ENCODE measurements at regions not wholly inside any gene's neighbourhood (a gene's known extent, or its start where the extent isn't known, plus 50 kb on each side); places are given as distances from the start of the nearest gene placed in this dataset.
"Not testable (repeated sequence)": the region's sequence is repeated elsewhere in the genome, so short reads cannot be mapped to it uniquely, and the experiment has no call there.

- not testable (repeated sequence) for DNase-seq
Measured at GRCh38 chr7:97234494-97234893, 117.0 kb downstream of the SDHAF3 start.

DNA sequence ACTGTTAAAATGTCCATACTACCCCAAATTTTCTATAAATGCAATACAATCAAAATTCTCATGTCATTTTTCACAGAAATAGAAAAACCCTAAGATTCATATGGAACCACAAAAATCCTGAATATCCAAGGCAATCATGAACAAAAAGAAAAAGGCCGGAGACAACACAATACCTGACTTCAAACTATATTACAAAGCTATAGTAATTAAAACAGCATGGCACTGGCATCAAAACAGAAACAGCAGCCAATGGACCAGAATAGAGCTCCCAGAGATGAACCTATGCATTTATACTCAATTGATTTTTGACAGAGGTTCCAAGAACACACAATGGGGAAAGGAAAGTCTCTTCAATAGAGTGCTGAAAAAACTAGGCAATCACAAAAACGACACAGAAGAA is 128.8 kb downstream of the SDHAF3 start:
- no peak for DNase-seq

DNA sequence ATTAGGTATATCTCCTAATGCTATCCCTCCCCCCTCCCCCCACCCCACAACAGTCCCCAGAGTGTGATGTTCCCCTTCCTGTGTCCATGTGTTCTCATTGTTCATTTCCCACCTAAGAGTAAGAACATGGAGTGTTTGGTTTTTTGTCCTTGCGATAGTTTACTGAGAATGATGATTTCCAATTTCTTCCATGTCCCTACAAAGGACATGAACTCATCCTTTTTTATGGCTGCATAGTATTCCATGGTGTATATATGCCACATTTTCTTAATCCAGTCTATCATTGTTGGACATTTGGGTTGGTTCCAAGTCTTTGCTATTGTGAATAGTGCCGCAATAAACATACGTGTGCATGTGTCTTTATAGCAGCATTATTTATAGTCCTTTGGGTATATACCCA is 140.7 kb downstream of the SDHAF3 start:
- DNase-seq = not testable (repeated sequence)

GRCh38 chr7:97269741-97270140 is 152.2 kb downstream of the SDHAF3 start:
- no peak for DNase-seq

DNA sequence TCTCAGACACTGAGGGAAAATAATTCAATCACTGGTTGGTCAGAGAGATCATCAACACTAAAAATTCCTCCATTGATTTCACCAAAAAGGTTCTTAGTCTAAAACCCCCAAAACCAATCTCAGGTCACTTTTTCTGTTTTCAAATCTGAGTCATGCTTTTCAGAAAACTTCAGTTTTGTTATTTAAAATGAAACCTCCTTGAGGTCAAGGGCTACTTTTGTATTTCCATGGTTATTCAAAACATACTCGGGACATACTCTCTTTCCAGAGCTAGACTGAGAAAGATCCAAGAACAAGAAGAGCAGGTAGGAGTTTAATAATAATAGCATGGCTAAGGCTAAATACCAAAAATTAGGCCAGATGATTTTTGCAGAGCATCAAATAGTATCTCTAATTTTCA is 152.8 kb downstream of the SDHAF3 start:
- DNase-seq = no peak

DNA sequence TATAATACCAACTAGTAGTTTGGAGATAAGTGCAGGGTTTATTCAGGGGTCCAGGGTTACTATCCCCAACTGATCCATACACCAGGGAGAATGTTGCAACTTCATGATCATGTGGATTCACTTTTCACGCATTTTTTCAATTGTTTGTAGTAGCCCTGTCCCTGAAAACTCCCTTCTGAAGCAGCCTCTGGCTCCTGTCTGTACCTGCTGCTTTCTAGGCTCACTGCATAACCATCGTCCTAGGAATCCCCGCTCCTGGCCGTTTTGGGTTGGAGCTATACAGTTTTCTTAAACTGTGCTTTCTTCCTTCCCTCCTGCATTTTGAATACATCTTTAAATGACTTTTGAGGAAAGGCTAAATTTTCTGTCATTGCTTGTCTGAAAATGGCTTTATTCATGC is 154.1 kb downstream of the SDHAF3 start:
- DNase-seq = no peak

GRCh38 chr7:97272237-97272975 is 154.9 kb downstream of the SDHAF3 start:
- no peak for DNase-seq

- no peak for DNase-seq
Measured at GRCh38 chr7:97275475-97275874, 158.0 kb downstream of the SDHAF3 start.

- no peak for DNase-seq
Measured at GRCh38 chr7:97280950-97281349, 163.5 kb downstream of the SDHAF3 start.

DNA sequence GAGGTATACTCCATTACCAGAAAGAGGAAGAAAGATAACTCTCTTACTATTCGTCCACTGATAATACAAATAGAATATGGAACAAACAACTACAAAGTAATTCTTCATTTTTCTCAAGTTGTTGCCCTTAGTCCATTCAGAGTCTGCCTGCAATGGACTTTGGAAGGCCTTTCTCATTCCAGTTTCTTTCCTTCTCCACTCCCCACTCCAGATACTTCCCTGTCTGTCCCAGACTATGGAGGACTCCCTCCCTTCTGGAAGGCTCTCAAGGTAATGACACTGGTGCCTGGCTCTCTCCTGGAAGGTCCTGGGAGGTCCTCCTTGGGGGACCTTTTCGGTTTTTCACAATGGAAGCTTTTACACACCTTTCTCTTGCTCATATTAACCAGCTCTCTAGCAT is 167.8 kb downstream of the SDHAF3 start:
- no peak for DNase-seq

DNA sequence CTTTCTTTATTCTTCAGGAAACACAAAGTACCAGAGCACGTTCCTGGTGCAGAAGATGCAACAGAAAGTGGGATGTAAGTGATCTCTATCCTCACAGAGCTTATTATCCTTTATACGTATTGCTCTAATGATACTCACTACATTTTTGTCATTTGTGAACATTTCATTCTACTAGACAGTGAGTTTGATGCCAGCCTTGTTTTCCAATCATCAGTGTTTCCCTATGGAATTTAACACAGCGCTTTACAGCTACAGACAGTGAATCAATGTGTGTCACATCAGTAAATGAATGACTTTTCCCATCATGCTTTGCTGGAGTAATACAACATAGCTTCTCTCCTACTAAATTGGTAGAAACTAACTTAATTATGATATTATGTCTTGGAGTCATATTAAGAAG is 175.5 kb downstream of the SDHAF3 start:
- no peak for DNase-seq

DNA sequence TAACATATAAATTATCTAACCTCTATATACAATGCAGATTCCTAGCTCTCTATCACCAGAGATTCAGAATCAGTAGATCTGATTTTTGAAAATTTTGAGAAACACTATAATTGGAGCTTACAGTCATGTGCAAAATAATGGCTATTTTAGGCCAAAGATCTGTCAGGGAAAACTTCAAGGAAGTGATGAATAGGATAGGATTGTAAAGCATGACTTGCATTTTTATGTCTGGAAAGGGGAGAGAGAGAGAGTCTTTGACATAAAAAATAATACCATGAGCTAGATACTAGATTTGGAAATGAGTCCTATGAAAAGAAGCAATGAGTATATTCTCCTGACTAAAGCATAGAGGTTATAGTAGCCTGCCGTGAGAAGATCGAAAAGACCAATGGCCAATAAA is 181.1 kb downstream of the SDHAF3 start:
- DNase-seq = no peak

DNA sequence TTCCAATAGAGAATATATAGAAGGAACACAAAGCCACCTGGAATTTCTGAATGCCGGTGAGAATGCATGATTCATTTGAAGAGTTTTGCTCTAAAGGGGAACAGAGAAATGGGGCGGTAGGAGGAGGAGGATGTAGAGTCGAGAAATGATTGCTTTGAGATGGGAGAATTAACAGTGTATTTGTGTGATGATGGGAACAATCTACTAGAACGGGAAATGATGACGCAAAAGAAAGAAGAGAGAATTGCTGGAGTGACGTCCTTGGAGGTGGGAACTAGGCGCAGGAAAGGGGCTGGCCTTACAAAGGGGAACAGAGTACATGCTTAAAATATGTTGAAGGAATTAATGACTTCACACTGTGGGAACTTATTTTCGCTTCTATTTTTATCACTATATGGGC is 188.1 kb downstream of the SDHAF3 start:
- no peak for DNase-seq

DNA sequence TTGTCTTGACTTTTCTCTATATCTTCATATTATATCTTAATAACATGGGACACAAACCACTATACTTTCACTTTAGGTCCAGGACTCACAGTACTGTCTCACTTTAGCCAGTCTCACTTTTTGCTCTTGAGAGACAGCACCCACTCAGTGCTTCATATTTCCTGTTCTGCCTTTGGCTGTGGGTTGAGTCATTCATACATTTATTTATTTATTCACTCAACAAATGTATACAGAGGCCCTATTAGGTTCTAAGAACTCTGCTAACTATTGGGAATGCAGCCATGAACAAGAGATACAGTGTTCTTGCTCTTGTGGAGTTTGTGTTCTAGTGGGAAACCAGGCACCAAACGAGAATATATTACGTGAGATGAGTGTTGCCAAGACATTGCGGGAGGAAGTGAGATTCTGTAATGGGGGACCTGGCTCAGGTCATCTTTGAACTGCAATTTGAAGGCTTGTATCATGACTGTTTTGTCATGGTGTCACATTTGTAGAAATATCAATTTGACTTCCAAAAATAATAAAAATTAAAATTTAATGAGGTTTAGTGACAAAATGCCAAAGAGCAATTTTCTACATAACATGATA is 190.1 kb downstream of the SDHAF3 start:
- no peak for DNase-seq

DNA sequence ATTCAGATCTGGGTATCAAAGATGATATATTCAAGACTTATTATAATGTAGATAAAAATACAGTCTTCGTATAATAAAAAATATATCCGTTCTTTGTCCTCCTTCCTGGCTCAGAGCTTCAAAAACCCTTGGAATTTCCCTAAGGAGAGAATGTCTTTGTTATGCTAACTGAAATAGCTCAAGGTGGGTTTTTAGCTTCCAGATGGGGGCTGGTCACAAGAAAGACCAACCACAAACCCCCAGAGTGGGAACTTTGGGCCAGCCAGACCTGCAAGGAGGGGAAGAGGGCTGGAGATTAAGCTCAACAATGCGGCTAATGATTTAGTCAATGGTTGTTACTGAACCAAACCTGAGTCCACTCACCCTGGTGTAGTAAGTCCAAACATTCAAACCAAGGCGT is 196.4 kb downstream of the SDHAF3 start:
- DNase-seq = no peak

DNA sequence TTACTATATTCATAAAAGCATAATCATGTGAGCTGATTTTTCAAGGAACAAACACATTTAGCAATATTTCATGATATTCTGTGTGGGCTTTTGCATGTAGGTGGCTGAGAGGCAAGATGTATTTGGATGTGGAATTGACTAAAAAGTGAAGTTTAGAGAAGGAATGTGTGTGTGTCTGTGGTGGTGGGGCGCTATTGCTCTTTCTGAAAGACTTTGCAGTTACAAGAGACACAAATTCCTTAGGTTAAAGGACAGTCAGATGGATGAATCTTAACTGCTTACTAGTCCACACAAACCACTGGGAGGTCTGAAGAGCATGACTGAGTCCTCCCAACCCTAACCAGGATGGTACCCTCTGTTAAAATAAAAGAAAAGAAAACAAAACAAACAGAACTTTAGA is 200.1 kb downstream of the SDHAF3 start:
- DNase-seq = no peak

GRCh38 chr7:97329871-97330270 is 212.4 kb downstream of the SDHAF3 start:
- DNase-seq = not testable (repeated sequence)

DNA sequence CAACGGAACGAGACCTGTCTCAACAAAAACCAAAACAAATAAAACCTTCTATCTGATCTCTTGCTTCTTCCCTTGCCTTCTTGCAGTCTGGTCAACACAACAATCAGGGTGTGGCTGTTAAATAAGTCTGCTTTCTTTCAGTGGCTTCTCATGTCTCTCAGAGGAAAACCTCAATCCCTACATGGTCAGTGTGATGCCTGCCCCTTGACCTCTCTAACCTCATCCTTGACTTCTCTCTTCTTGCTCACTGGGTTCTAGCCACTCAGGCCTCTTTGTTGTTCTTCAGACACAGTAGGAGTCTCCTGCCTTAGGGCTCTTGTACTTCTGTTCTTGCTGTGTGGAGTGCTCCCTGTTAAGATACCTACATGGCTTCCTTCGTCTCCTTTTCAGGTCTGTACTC is 220.4 kb downstream of the SDHAF3 start:
- no peak for DNase-seq

DNA sequence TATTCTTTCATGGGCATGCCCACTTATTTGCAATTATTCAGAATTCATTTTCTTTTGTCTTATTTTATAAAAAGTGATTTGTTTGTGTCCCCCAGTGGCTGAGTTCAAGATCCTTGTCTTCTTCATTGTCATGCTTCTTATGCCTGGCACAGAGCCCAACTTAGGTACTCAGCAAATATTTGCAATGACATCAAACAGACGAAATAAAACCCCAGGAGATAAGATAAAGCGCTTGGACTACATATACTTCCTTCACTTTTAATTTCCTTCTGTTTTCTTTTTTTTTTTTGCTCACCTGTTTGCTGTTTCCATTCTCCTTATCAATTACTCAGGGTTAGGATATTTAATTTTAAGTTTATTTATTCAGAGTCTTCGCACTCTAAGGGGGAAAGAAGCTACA is 225.0 kb downstream of the SDHAF3 start:
- DNase-seq = peak; percentile 70

DNA sequence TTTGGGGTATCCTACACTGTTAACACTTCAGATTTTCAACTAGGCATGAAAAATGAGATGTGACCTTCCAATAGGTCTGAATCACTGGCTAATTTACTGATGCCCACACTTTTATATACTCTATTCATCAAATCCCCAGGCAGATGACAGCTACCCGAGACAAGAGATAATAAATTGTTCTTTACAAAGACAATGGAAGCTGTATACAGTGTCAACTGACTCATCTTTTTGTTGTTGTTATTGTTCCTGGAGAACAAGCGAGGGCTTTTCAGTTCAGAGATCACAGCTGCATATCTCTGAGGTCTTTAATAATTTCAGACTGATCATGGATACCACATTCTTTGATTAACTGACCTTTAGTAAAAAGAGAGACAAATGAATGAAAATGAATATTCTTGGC is 228.9 kb downstream of the SDHAF3 start:
- no peak for DNase-seq

GRCh38 chr7:97351488-97351887 is 234.0 kb downstream of the SDHAF3 start:
- DNase-seq = no peak

GRCh38 chr7:97357459-97357858 is 240.0 kb downstream of the SDHAF3 start:
- DNase-seq = no peak

DNA sequence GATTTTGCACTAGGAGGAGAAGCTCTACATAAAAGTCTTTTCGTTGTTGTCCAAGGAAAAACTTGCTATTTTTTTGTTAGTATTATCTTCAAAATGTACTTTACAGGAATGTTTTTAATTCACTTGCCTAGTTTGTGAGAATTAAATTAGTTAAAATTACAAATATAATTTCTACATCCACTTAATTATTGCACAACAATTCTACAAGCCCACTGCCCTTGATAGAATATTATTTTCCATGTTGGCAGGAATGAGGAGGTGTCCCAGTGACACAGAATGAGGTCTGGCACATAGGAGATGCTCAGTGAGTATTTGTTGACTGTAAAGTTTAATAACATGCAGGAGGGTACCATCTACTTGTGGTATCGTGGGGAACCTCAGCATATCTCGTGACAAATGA is 255.4 kb downstream of the SDHAF3 start:
- DNase-seq = no peak

DNA sequence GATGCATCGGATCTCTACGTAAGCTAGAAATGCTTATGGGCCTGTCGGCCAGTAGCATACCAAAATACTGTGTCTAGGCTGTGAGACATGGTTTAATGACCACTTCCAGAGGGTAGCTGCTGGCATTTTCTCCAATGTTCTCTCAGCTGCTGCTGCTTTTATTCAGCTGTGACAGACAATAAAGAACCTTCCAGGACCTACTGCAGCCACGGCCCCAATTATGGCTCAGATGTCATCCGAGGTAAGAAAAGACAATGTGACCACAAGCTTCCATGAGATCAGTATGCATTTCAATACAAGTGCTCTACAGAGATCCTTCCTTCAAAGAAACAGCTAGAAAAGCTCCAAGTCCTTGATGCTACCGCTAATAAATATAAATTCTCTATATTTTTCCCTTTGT is 256.2 kb downstream of the SDHAF3 start:
- peak; percentile 4 for DNase-seq

GRCh38 chr7:97377713-97378112 is 260.2 kb downstream of the SDHAF3 start:
- peak; percentile 5 for DNase-seq
